Neuronal stem cell (in vitro differentiated cells): ENCODE measurements at regions not wholly inside any gene's neighbourhood (a gene's known extent, or its start where the extent isn't known, plus 50 kb on each side); places are given as distances from the start of the nearest gene placed in this dataset.

Experiments
- DNase-seq: peaks from one replicate; pipeline ENCODE4 v3.0.0-alpha.2; 2013; ENCODE audit warnings: low spot score
- H2AFZ ChIP-seq: one replicate; pipeline ENCODE4 v1.6.1; 2013; ENCODE audit warnings: mild to moderate bottlenecking, low read length, inconsistent platforms
- H2AK5ac ChIP-seq: 2 replicates; pipeline ENCODE4 v1.6.1; 2013; ENCODE audit warnings: low read depth, mild to moderate bottlenecking, inconsistent platforms, low read length, moderate library complexity, mixed read lengths
- H2BK120ac ChIP-seq: 2 replicates; pipeline ENCODE4 v1.6.1; 2013; ENCODE audit warnings: low read depth, mild to moderate bottlenecking, inconsistent platforms, low read length, moderate library complexity, mixed read lengths
- H2BK12ac ChIP-seq: one replicate; pipeline ENCODE4 v1.6.1; 2013; ENCODE audit warnings: low read length, inconsistent platforms
- H2BK15ac ChIP-seq: 2 replicates; pipeline ENCODE4 v1.6.1; 2013; ENCODE audit warnings: mild to moderate bottlenecking, low read length, inconsistent platforms, mixed read lengths
- H2BK5ac ChIP-seq: one replicate; pipeline ENCODE4 v1.6.1; 2013; ENCODE audit warnings: inconsistent platforms, mild to moderate bottlenecking, low read length, moderate library complexity
- H3K14ac ChIP-seq: one replicate; pipeline ENCODE4 v1.6.1; 2013; ENCODE audit warnings: low read length, inconsistent platforms
- H3K18ac ChIP-seq: 2 replicates; pipeline ENCODE4 v1.6.1; 2013; ENCODE audit warnings: low read length, inconsistent platforms
- H3K23ac ChIP-seq: 2 replicates; pipeline ENCODE4 v1.6.1; 2013; ENCODE audit warnings: low read depth, mild to moderate bottlenecking, mixed read lengths, low read length, inconsistent platforms; ENCODE audit not compliant: poor library complexity
- H3K27ac ChIP-seq: replicated peaks from 3 replicates; pipeline ENCODE4 v1.5.1; 2013; ENCODE audit warnings: low read length, inconsistent platforms
- H3K27me3 ChIP-seq, 3 experiments: 2 replicates each; pipeline ENCODE4 v1.6.1; 2013; ENCODE audit warnings: low read length in 3 of 3, mild to moderate bottlenecking in 2 of 3, inconsistent platforms in 1 of 3, low read depth in 1 of 3, mixed read lengths in 1 of 3, moderate library complexity in 1 of 3; ENCODE audit not compliant: control insufficient read depth in 3 of 3, insufficient read depth in 3 of 3
- H3K36me3 ChIP-seq, 2 donors: replicated peaks in 1 of 2; 2 replicates each; pipeline ENCODE4 v1.6.1; 2013; ENCODE audit warnings: low read length in 2 of 2; ENCODE audit not compliant: control insufficient read depth in 2 of 2, insufficient read depth in 2 of 2
- H3K4ac ChIP-seq: 2 replicates; pipeline ENCODE4 v1.6.1; 2013; ENCODE audit warnings: inconsistent platforms, mild to moderate bottlenecking, low read length, moderate library complexity
- H3K4me1 ChIP-seq, 2 donors: 1 replicate in 1 of 2; 2 replicates in 1 of 2; pipeline ENCODE4 v1.6.1; 2013; ENCODE audit warnings: low read length in 2 of 2, low read depth in 1 of 2; ENCODE audit not compliant: control insufficient read depth in 2 of 2, insufficient read depth in 1 of 2
- H3K4me2 ChIP-seq: one replicate; pipeline ENCODE4 v1.6.1; 2013; ENCODE audit warnings: mild to moderate bottlenecking, low read length, inconsistent platforms; ENCODE audit not compliant: insufficient read depth, poor library complexity, severe bottlenecking
- H3K4me3 ChIP-seq, 2 donors: 2 replicates each; pipeline ENCODE4 v1.5.1; 2013; ENCODE audit warnings: low read length in 2 of 2, mild to moderate bottlenecking in 2 of 2, inconsistent platforms in 1 of 2, moderate library complexity in 1 of 2
- H3K79me1 ChIP-seq: one replicate; pipeline ENCODE4 v1.6.1; 2013; ENCODE audit warnings: low read depth, mild to moderate bottlenecking, inconsistent platforms, low read length, moderate library complexity
- H3K9ac ChIP-seq: one replicate; pipeline ENCODE4 v1.6.1; 2013; ENCODE audit warnings: mild to moderate bottlenecking, low read depth, low read length, inconsistent platforms; ENCODE audit not compliant: poor library complexity
- H3K9me3 ChIP-seq, 2 donors: replicated peaks in 1 of 2; 2 replicates each; pipeline versions ENCODE3 to v1.6.1; 2013; ENCODE audit warnings: low read length in 2 of 2, mild to moderate bottlenecking in 2 of 2, inconsistent platforms in 1 of 2, low read depth in 1 of 2, mixed read lengths in 1 of 2, moderate library complexity in 1 of 2; ENCODE audit not compliant: control insufficient read depth in 2 of 2, insufficient read depth in 1 of 2
- H4K8ac ChIP-seq: one replicate; pipeline ENCODE4 v1.6.1; 2013; ENCODE audit warnings: low read depth, mild to moderate bottlenecking, inconsistent platforms, low read length, moderate library complexity
- H4K91ac ChIP-seq: one replicate; pipeline ENCODE4 v1.6.1; 2013; ENCODE audit warnings: low read length, low read depth, mild to moderate bottlenecking, inconsistent platforms; ENCODE audit not compliant: poor library complexity
- WGBS, 2 donors: extraction: QIAGEN DNeasy Blood & Tissue Kit; methylation state at CpG; one replicate each; pipeline ENCODE4 v1.1.7; 2013; ENCODE audit warnings: missing lambda C conversion rate in 2 of 2, mixed read lengths in 1 of 2; ENCODE audit not compliant: insufficient read length in 2 of 2, insufficient replicate concordance in 1 of 2; ENCODE audit errors: extremely low coverage in 2 of 2; 5-methylcytosine and 5-hydroxymethylcytosine counted together

GRCh38 chr15:95409626-95410310 lies 920.7 kb upstream of the NR2F2 start:
- Histone ChIP-seq H2BK5ac (no peak overlapping the region), H3K18ac (no peak overlapping the region), H3K9ac (no peak overlapping the region), H2BK15ac (no peak overlapping the region), H4K8ac (no peak overlapping the region), H3K4me3 (no peak overlapping the region), H3K23ac (no peak overlapping the region), H3K9me3 (peaks cover 0 to 4% of the 10 kb centered on the region in 2 donors), H3K4ac (no peak overlapping the region), H4K91ac (no peak overlapping the region), H2BK12ac (no peak overlapping the region), H2AFZ (peak overlapping the region; percentile 48), H3K79me1 (no peaks in the 10 kb centered on the region), H3K4me1 (peaks cover 2 to 9% of the 10 kb centered on the region in 2 donors), H3K14ac (no peak overlapping the region), H3K27ac (no peak overlapping the region), H3K36me3 (no peaks in the 10 kb centered on the region), H2AK5ac (no peak overlapping the region), H2BK120ac (no peak overlapping the region), H3K27me3 (no peaks in the 10 kb centered on the region), H3K4me2 (no peak overlapping the region)
- no peak for DNase-seq
- WGBS, 2 donors: no CpG with 5 or more reads among the region's 4 CpGs

GRCh38 chr15:95410757-95411156 lies 919.7 kb upstream of the NR2F2 start:
- Histone ChIP-seq H2AFZ (no peak overlapping the region), H2BK15ac (no peak overlapping the region), H3K9ac (no peak overlapping the region), H3K4ac (no peak overlapping the region), H3K14ac (no peak overlapping the region), H3K9me3 (peaks cover 0 to 4% of the 10 kb centered on the region in 2 donors), H3K18ac (no peak overlapping the region), H3K27ac (no peak overlapping the region), H3K79me1 (no peaks in the 10 kb centered on the region), H2BK5ac (no peak overlapping the region), H3K36me3 (no peaks in the 10 kb centered on the region), H2BK12ac (no peak overlapping the region), H3K27me3 (no peaks in the 10 kb centered on the region), H3K4me2 (no peak overlapping the region), H3K23ac (no peak overlapping the region), H2AK5ac (no peak overlapping the region), H3K4me1 (peaks cover 2 to 9% of the 10 kb centered on the region in 2 donors), H2BK120ac (no peak overlapping the region), H4K8ac (no peak overlapping the region), H3K4me3 (no peak overlapping the region), H4K91ac (no peak overlapping the region)
- no peak for DNase-seq
- no CpG with 5 or more reads among the region's 4 CpGs for WGBS, 2 donors

- no peaks in the 10 kb centered on the region for H3K27me3 ChIP-seq
- no peaks in the 10 kb centered on the region for H3K79me1 ChIP-seq
- H2BK12ac ChIP-seq: no peak overlapping the region
- no peak overlapping the region for H3K14ac ChIP-seq
- no peak overlapping the region for H2BK15ac ChIP-seq
- no peak overlapping the region for H2BK120ac ChIP-seq
- peak overlapping the region; percentile 46 for H2AFZ ChIP-seq
- no peak overlapping the region for H4K91ac ChIP-seq
- no peak for DNase-seq
- peaks cover 0 to 14% of the 10 kb centered on the region in 2 donors for H3K9me3 ChIP-seq
- no peak overlapping the region for H3K4me3 ChIP-seq
- no peak overlapping the region for H3K4ac ChIP-seq
- no peaks in the 10 kb centered on the region for H3K36me3 ChIP-seq
- no peak overlapping the region for H3K18ac ChIP-seq
- WGBS, 2 donors: no CpG with 5 or more reads among the region's 3 CpGs
- no peak overlapping the region for H2BK5ac ChIP-seq
- no peaks in the 10 kb centered on the region for H3K4me1 ChIP-seq
- no peak overlapping the region for H3K4me2 ChIP-seq
- no peak overlapping the region for H4K8ac ChIP-seq
- no peak overlapping the region for H3K9ac ChIP-seq
- H2AK5ac ChIP-seq: no peak overlapping the region
- H3K27ac ChIP-seq: no peak overlapping the region
- no peak overlapping the region for H3K23ac ChIP-seq
Observed at GRCh38 chr15:95416576-95416975, 913.9 kb upstream of the NR2F2 start.

GRCh38 chr15:95417761-95418160 lies 912.7 kb upstream of the NR2F2 start:
- no peak for DNase-seq
- Histone ChIP-seq H3K9ac (no peak overlapping the region), H3K4me2 (no peak overlapping the region), H2AFZ (no peak overlapping the region), H3K4ac (no peak overlapping the region), H3K9me3 (peaks cover 0 to 15% of the 10 kb centered on the region in 2 donors), H3K27me3 (no peaks in the 10 kb centered on the region), H4K8ac (no peak overlapping the region), H3K4me1 (no peaks in the 10 kb centered on the region), H3K23ac (no peak overlapping the region), H3K79me1 (no peaks in the 10 kb centered on the region), H3K27ac (no peak overlapping the region), H3K36me3 (no peaks in the 10 kb centered on the region), H2BK120ac (no peak overlapping the region), H2BK12ac (no peak overlapping the region), H2BK15ac (no peak overlapping the region), H2BK5ac (no peak overlapping the region), H2AK5ac (no peak overlapping the region), H3K14ac (no peak overlapping the region), H3K4me3 (no peak overlapping the region), H3K18ac (no peak overlapping the region), H4K91ac (no peak overlapping the region)
- WGBS, 2 donors: no CpG with 5 or more reads among the region's 3 CpGs
